Right atrium auricular region (tissue), 2 donors: ENCODE measurements at regions not wholly inside any gene's neighbourhood (a gene's known extent, or its start where the extent isn't known, plus 50 kb on each side); places are given as distances from the start of the nearest gene placed in this dataset.

ENCODE experiments used
- DNase-seq: peaks from one replicate; pipeline ENCODE4 v3.0.0-alpha.2; 2019; ENCODE audit warnings: low spot score
- H3K27ac ChIP-seq, 2 donors: fragments of 200-600 bp; sonication (generic); 1 replicate in 1 of 2; 2 replicates in 1 of 2; pipeline ENCODE4 v1.5.1; 2016 to 2019
- H3K27me3 ChIP-seq, 2 donors: fragments of 200-600 bp; sonication (generic); one replicate each; pipeline versions ENCODE4 v1.5.1 to v1.6.0; 2017 to 2019
- H3K36me3 ChIP-seq: fragments of 200-600 bp; sonication (generic); one replicate; pipeline ENCODE4 v1.5.1; 2016
- H3K4me1 ChIP-seq, 2 donors: fragments of 200-600 bp; sonication (generic); one replicate each; pipeline versions ENCODE4 v1.5.1 to v1.6.0; 2017 to 2019
- H3K4me3 ChIP-seq, 2 donors: fragments of 200-600 bp; sonication (generic); 1 replicate in 1 of 2; 2 replicates in 1 of 2; pipeline ENCODE4 v1.5.1; 2017 to 2019; ENCODE audit warnings: mild to moderate bottlenecking in 1 of 2, moderate library complexity in 1 of 2
- H3K9me3 ChIP-seq, 2 donors: fragments of 200-600 bp; sonication (generic); one replicate each; pipeline ENCODE4 v1.5.1; 2019
- CTCF ChIP-seq, 2 donors: fragments of 200-600 bp; sonication (generic); IDR thresholded peaks; one replicate each; pipeline ENCODE4 v1.5.1; 2019; ENCODE audit warnings: antibody characterized with exemption in 2 of 2

GRCh38 chr6:164066335-164066734, 651.8 kb downstream of the QKI start:
- Histone ChIP-seq H3K4me3 (no peak overlapping the region), H3K4me1 (peaks cover 0 to 4% of the 10 kb centered on the region in 2 donors), H3K27ac (no peak overlapping the region), H3K36me3 (no peaks in the 10 kb centered on the region), H3K27me3 (no peaks in the 10 kb centered on the region), H3K9me3 (no peaks in the 10 kb centered on the region)
- no peak for DNase-seq
- TF ChIP-seq CTCF (IDR thresholded peaks at IDR 0.05) = no peak

- H3K27ac ChIP-seq = no peak overlapping the region
- H3K4me1 ChIP-seq = no peaks in the 10 kb centered on the region
- DNase-seq = no peak
- no peak for TF ChIP-seq CTCF (IDR thresholded peaks at IDR 0.05)
- no peaks in the 10 kb centered on the region for H3K27me3 ChIP-seq
- no peaks in the 10 kb centered on the region for H3K36me3 ChIP-seq
- no peaks in the 10 kb centered on the region for H3K9me3 ChIP-seq
- H3K4me3 ChIP-seq = no peak overlapping the region
Measured at GRCh38 chr6:164063346-164063745, 648.8 kb downstream of the QKI start.

GRCh38 chr6:164062872-164063271, 648.4 kb downstream of the QKI start:
- Histone ChIP-seq H3K4me1 (no peaks in the 10 kb centered on the region), H3K27me3 (no peaks in the 10 kb centered on the region), H3K4me3 (no peak overlapping the region), H3K9me3 (no peaks in the 10 kb centered on the region), H3K36me3 (no peaks in the 10 kb centered on the region), H3K27ac (no peak overlapping the region)
- DNase-seq = no peak
- TF ChIP-seq CTCF (IDR thresholded peaks at IDR 0.05) = no peak

GRCh38 chr6:164057876-164058275, 643.4 kb downstream of the QKI start:
- Histone ChIP-seq H3K4me1 (no peaks in the 10 kb centered on the region), H3K27ac (no peak overlapping the region)
- DNase-seq = no peak

GRCh38 chr6:164051427-164051826, 636.9 kb downstream of the QKI start:
- no peak for DNase-seq
- H3K27me3 ChIP-seq = no peaks in the 10 kb centered on the region
- H3K4me3 ChIP-seq = no peak overlapping the region
- no peak overlapping the region for H3K27ac ChIP-seq
- H3K4me1 ChIP-seq = no peaks in the 10 kb centered on the region
- no peaks in the 10 kb centered on the region for H3K36me3 ChIP-seq
- no peak for TF ChIP-seq CTCF (IDR thresholded peaks at IDR 0.05)
- peaks cover 0 to 5% of the 10 kb centered on the region in 2 donors for H3K9me3 ChIP-seq

More at GRCh38 chr6:164057876-164058275, 643.4 kb downstream of the QKI start:
- H3K4me3 ChIP-seq = no peak overlapping the region
- no peaks in the 10 kb centered on the region for H3K27me3 ChIP-seq
- H3K36me3 ChIP-seq = no peaks in the 10 kb centered on the region
- no peak for TF ChIP-seq CTCF (IDR thresholded peaks at IDR 0.05)
- peaks cover 0 to 5% of the 10 kb centered on the region in 2 donors for H3K9me3 ChIP-seq

- Histone ChIP-seq H3K27ac (no peak overlapping the region), H3K4me1 (no peaks in the 10 kb centered on the region), H3K27me3 (no peaks in the 10 kb centered on the region), H3K36me3 (no peaks in the 10 kb centered on the region), H3K4me3 (no peak overlapping the region), H3K9me3 (no peaks in the 10 kb centered on the region)
- no peak for DNase-seq
- no peak for TF ChIP-seq CTCF (IDR thresholded peaks at IDR 0.05)
Measured at GRCh38 chr6:164049517-164049988, 635.0 kb downstream of the QKI start.
